DMS53 treated with DMSO at 0.1 percent for 48 hours (cell line): ENCODE measurements at regions not wholly inside any gene's neighbourhood (a gene's known extent, or its start where the extent isn't known, plus 50 kb on each side); places are given as distances from the start of the nearest gene placed in this dataset.

Source experiments
- DNase-seq: peaks from one replicate; lab custom pipeline; 2025; ENCODE audit not compliant: unreplicated experiment; lab: John Stamatoyannopoulos, UW

- no peak for DNase-seq
These were observed 175.8 kb downstream of the TMEM167A start for GRCh38 chr5:82901281-82901888.

- DNase-seq = no peak
These were observed 182.5 kb downstream of the TMEM167A start for GRCh38 chr5:82894716-82895115.

- no peak for DNase-seq
These were observed 188.1 kb downstream of the TMEM167A start for GRCh38 chr5:82889088-82889487.

- DNase-seq = no peak
These were observed 190.3 kb downstream of the TMEM167A start for GRCh38 chr5:82886911-82887310.

- DNase-seq = no peak
These were observed 191.4 kb downstream of the TMEM167A start for GRCh38 chr5:82885627-82886389.

- no peak for DNase-seq
These were observed 192.2 kb downstream of the TMEM167A start for GRCh38 chr5:82884821-82885471.

- DNase-seq = no peak
These were observed 194.9 kb downstream of the TMEM167A start for GRCh38 chr5:82882316-82882715.

GRCh38 chr5:82881571-82882174 is 195.5 kb downstream of the TMEM167A start:
- DNase-seq = no peak

- DNase-seq = no peak
These were observed 198.1 kb downstream of the TMEM167A start for GRCh38 chr5:82879089-82879488.

GRCh38 chr5:82873452-82873851 is 203.7 kb downstream of the TMEM167A start:
- DNase-seq = no peak

- peak; percentile 27 for DNase-seq
These were observed 204.6 kb downstream of the TMEM167A start for GRCh38 chr5:82872321-82873288.

- DNase-seq = no peak
These were observed 211.6 kb downstream of the TMEM167A start for GRCh38 chr5:82865625-82866024.

GRCh38 chr5:82863266-82863665 is 213.9 kb downstream of the TMEM167A start:
- DNase-seq = no peak

- DNase-seq = no peak
These were observed 214.5 kb downstream of the TMEM167A start for GRCh38 chr5:82862711-82863110.

- no peak for DNase-seq
These were observed 214.9 kb downstream of the TMEM167A start for GRCh38 chr5:82862261-82862660.

- DNase-seq = no peak
These were observed 215.5 kb downstream of the TMEM167A start for GRCh38 chr5:82861701-82862100.

- DNase-seq = no peak
These were observed 217.6 kb downstream of the TMEM167A start for GRCh38 chr5:82859451-82860140.

- no peak for DNase-seq
These were observed 218.8 kb downstream of the TMEM167A start for GRCh38 chr5:82858151-82859025.
